ENCODE measurements at regions not wholly inside any gene's neighbourhood (a gene's known extent, or its start where the extent isn't known, plus 50 kb on each side); places are given as distances from the start of the nearest gene placed in this dataset.

DNA sequence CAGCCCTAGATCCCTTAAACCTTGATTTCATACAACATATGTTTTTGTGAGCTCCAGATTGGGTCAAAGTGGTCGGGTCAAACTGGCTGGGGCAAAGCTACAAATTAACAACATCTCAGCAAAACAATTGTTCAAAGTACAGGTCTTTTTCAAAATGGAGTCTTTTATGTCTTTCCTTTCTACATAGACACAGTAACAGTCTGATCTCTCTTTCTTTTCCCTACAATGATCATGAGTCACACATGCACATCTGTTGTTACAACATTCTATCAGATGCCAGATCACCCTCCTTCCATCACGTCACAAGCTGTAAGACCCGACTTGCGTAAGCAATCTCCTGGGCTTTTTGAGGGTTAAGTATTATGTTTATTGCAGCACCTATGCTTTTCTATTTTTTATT is 55.1 kb downstream of the RHOB start:
- TF ChIP-seq ELK1 (IDR thresholded peaks at IDR 0.05; ENCODE audit: borderline replicate concordance, low read depth, low read length) (no peak), SMC3 (IDR thresholded peaks at IDR 0.05; ENCODE audit: low read depth, low read length) (no peak), USF2 (IDR thresholded peaks at IDR 0.05; ENCODE audit: low read depth, low read length) (no peak), CHD1 (IDR thresholded peaks at IDR 0.05; ENCODE audit: low read depth, low read length) (no peak), POLR2A (IDR thresholded peaks at IDR 0.05; ENCODE audit: low read depth, low read length) (no peak), BHLHE40 (IDR thresholded peaks at IDR 0.05; ENCODE audit: low read depth, low read length) (peak; percentile 33), RFX5 (IDR thresholded peaks at IDR 0.05; ENCODE audit: low read depth, low read length) (no peak), RCOR1 (IDR thresholded peaks at IDR 0.05; ENCODE audit: insufficient replicate concordance, low read length) (no peak), NFE2L2 (IDR thresholded peaks at IDR 0.05; ENCODE audit: low read depth, low read length) (peak; percentile 38; the same call in 1 of the 2 replicates), RAD21 (IDR thresholded peaks at IDR 0.05; ENCODE audit: low read length) (no peak), MAZ (IDR thresholded peaks at IDR 0.05; ENCODE audit: borderline replicate concordance, low read depth, low read length) (no peak), MAFK (IDR thresholded peaks at IDR 0.05; ENCODE audit: low read depth, low read length) (no peak), CTCF (conservative IDR thresholded peaks at IDR 0.05; ENCODE audit: low read depth, low read length) (no peak), FOS (IDR thresholded peaks at IDR 0.05; ENCODE audit: low read depth, low read length) (peak; percentile 85; the same call in 1 of the 2 replicates), CEBPB (IDR thresholded peaks at IDR 0.05; ENCODE audit: low read depth, low read length) (peak; percentile 97), MXI1 (IDR thresholded peaks at IDR 0.05; ENCODE audit: borderline replicate concordance, low read depth, low read length) (no peak)
- Histone ChIP-seq H3K9me1 (ENCODE audit: insufficient read depth, low read length) (no peaks in the 10 kb centered on the region), H3K27me3 (ENCODE audit: control insufficient read depth, insufficient read depth, low read length) (no peaks in the 10 kb centered on the region), H2BK15ac (ENCODE audit: low read depth, low read length) (no peak overlapping the region), H2AFZ (replicated peaks; ENCODE audit: low read length, poor library complexity) (no peak overlapping the region), H4K8ac (ENCODE audit: low read depth in 2 of 2, low read length in 2 of 2) (peak overlapping the region; percentile 44 to 97; a peak in 3 of 4 replicates), H3K56ac (ENCODE audit: extremely low read depth, insufficient read depth, low read length) (no peak overlapping the region), H3K27ac (ENCODE audit: insufficient read depth, low read length) (peak overlapping the region; percentile 89), H2AK5ac (ENCODE audit: low read depth, low read length) (peak overlapping the region; percentile 73), H3K18ac (ENCODE audit: low read depth, low read length) (peak overlapping the region; percentile 96), H2BK20ac (ENCODE audit: low read depth, low read length) (peak overlapping the region; percentile 82; the same call in 1 of the 2 replicates), H3K14ac (replicated peaks; ENCODE audit: low read depth, low read length) (peak overlapping the region; percentile 76; the same call in 1 of the 2 replicates), H2BK5ac (ENCODE audit: low read depth, low read length, poor library complexity, severe bottlenecking) (peak overlapping the region; percentile 91), H3K4me2 (ENCODE audit: low read depth, low read length) (no peak overlapping the region), H3K36me3 (ENCODE audit: control insufficient read depth, insufficient read depth, low read length) (no peaks in the 10 kb centered on the region), H3K9me3 (ENCODE audit: control insufficient read depth, insufficient read depth, low read length) (no peaks in the 10 kb centered on the region), H3K79me1 (ENCODE audit: low read depth in 1 of 2, low read length in 2 of 2) (no peaks in the 10 kb centered on the region), H3K4ac (ENCODE audit: low read depth, low read length) (peak overlapping the region; percentile 78; the same call in 1 of the 2 replicates), H3K4me3 (ENCODE audit: insufficient read depth, low read depth, low read length) (no peak overlapping the region), H3K4me1 (ENCODE audit: control insufficient read depth, insufficient read depth, low read length) (peaks cover 10% of the 10 kb centered on the region), H4K5ac (ENCODE audit: low read depth, low read length) (peak overlapping the region; percentile 80), H4K20me1 (ENCODE audit: insufficient read depth, low read length) (no peaks in the 10 kb centered on the region), H3K23ac (ENCODE audit: low read depth, low read length) (no peak overlapping the region), H4K91ac (ENCODE audit: insufficient read depth, low read depth, low read length) (peak overlapping the region; percentile 76; the same call in 1 of the 2 replicates), H2BK120ac (ENCODE audit: low read depth, low read length) (peak overlapping the region; percentile 83; the same call in 1 of the 2 replicates), H3K9ac (ENCODE audit: low read depth, low read length) (no peak overlapping the region), H2AK9ac (replicated peaks; ENCODE audit: low read depth, low read length, poor library complexity) (no peak overlapping the region)
- WGBS, 2 experiments (ENCODE audit: extremely low coverage in 2 of 2, insufficient read length in 1 of 2), result 67% methylated on average over 1 of the region's 4 CpGs; no CpG with 5 or more reads in 1 of the 2 experiments
- POLR2A ChIA-PET (ENCODE audit: unreplicated experiment), result no interaction called here
- no TSS peak for BruUV-seq (replicated peaks)
- CTCF ChIA-PET, result no interaction called here
- ATAC-seq (ENCODE audit: low read depth) (peak; percentile 60), DNase-seq (peak; percentile 100)
- dilution Hi-C loops (cut with HindIII; ENCODE audit: low sequenced_read_pairs, unreplicated experiment), result no loop called here
- intact Hi-C loops (cut with micrococcal nuclease), result no loop called here
- in situ Hi-C loops (cut with MboI; ENCODE audit: low sequenced_read_pairs), result no loop called here
